HG02763 (cell line): ENCODE measurements at regions not wholly inside any gene's neighbourhood (a gene's known extent, or its start where the extent isn't known, plus 50 kb on each side); places are given as distances from the start of the nearest gene placed in this dataset.

Experiments used
- ATAC-seq: cut with Tn5 transposase; IDR thresholded peaks from one replicate; pipeline ENCODE4 v1.9.1; 2021; ENCODE audit warnings: mild to moderate bottlenecking, moderate library complexity; ENCODE audit not compliant: unreplicated experiment

- ATAC-seq, result no peak
These were observed 152.0 kb upstream of the HMCN1 start for GRCh38 chr1:185581961-185582725.

DNA sequence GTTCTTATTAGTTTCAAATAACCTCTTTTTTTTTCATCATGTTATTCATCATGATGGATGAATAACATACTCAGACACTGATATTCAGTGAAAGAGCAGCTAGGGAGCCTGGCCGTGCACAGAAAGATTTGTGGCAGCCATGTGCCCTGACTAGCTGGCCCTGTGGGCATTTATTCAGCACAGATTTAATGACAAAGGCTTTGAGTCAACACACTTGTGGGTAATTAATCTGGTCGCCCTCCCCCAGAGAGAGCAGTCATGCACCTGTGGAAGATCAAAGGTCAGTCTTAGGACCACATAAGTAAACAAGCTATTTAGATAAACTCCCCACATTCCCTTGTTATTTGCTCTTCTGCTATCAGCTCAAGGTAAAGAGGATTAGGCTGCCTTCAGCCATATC, 153.2 kb upstream of the HMCN1 start:
- no peak for ATAC-seq

DNA sequence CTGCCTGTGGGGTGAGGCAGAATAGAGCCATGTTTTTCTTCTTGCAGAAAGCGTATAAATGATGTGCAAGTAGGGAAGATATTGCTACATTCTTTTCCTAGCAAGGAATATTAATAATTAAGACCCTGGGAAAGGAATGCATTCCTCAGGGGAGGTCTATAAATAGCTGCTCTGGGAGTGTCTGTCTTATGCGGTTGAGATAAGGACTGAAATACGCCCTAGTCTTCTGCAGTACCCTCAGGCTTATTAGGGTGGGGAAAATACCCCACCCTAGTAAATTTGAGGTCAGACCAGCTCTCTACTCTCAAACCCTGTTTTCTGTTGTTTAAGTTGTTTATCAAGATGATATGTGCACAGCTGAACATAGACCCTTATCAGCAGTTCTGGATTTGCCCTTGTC, 155.9 kb upstream of the HMCN1 start:
- ATAC-seq, result no peak

- ATAC-seq, result no peak
These were observed 159.9 kb upstream of the HMCN1 start for GRCh38 chr1:185574139-185574875.

GRCh38 chr1:185573677-185574076, 160.5 kb upstream of the HMCN1 start:
- no peak for ATAC-seq

- ATAC-seq, result no peak
These were observed 161.0 kb upstream of the HMCN1 start for GRCh38 chr1:185573162-185573561.

DNA sequence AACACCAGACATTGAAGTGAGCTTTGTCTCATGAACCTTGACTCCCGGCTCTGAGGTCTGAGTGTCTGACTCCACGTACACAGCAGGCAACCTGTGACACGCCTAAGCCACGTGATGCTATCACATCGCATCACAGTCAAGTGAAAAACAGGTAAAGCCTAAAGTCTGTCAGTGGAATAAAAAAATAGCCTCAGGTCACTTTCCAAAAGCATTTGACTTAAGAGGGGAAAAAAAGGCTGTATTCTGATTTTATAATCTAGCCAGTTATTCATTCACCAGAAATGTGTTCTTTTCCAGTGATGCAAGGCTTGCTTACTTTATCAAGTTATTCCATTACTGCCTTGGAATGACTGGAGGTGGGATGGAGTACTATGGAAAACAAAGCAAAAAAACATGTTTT, 163.2 kb upstream of the HMCN1 start:
- ATAC-seq, result no peak

- ATAC-seq, result no peak
These were observed 165.8 kb upstream of the HMCN1 start for GRCh38 chr1:185568155-185569123.

DNA sequence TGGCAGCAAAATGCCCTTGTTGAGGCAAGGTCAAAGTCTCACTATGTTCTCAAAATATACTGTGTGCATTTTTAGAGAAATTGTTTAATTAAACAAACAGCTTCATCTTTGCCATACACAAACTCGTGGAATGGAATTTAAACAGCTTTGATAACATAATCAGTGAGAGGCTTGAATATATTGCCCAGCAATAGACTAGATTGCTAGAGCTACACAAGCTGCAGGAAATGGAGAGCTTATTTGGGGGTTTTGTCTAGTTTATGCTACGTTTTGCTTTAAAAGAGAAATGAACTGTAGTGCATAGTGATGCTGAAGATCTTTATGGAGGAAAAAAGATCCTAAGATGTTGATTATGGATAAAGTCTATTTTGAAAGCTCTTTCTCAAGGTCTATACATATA, 166.8 kb upstream of the HMCN1 start:
- no peak for ATAC-seq

DNA sequence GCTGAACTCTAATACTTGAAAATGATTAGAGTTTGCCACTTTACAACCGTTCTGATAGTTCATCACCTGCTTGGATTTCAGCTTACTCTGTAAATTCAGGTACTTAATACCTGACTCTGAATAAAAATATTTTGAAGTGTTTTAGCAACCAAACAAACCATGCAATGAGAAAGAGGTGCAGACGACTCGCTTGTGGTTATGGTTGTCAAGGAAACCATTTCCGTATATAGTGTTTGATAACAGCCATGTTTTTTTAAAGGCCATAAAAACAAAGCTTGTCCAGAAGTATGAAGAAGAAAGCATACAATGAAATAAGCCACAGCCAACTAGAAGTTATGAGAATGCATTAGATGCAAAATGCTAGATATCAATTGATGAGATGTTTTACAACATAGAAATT, 167.2 kb upstream of the HMCN1 start:
- no peak for ATAC-seq

- ATAC-seq, result no peak
These were observed 168.9 kb upstream of the HMCN1 start for GRCh38 chr1:185565302-185565701.

DNA sequence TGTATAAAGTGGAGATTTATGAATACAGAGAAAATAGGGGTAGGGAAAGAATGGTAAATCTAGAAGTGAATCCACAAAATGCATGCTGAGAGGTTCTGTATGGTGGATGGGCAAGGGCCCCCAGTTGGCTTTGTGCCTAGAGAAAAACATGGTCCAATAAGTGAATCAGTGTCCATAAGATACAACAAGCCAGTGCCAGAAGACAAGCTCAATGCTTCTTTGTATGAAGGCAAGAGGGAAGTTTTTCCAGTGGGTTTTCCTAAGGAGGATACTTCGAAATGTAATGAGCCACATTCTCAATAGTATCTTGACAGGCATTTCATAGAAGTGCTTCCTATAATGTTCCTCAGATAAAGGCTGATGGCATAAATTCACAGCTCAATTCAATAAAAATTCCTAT, 169.4 kb upstream of the HMCN1 start:
- ATAC-seq, result no peak

- ATAC-seq, result no peak
These were observed 171.5 kb upstream of the HMCN1 start for GRCh38 chr1:185562461-185563359.

- ATAC-seq, result no peak
These were observed 172.6 kb upstream of the HMCN1 start for GRCh38 chr1:185561629-185562028.

DNA sequence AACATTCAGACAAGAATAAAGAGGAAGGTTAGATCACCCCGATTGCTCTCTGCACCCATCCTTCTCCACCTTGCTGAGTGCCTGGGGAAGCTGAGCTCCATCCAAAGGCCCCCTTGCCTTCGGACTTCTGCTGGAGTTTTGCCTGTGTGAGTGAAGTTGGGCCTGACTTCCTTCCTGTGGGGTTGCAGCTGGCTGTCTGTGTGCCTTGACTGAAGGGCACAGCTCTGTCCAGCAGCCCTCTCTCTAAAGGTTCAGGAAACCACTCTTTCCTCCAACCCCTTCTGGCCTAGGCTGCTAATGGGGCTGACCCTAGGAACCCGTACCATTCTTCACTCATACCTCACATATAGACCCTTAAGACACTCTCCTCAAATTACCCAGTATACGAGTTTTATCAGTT, 173.4 kb upstream of the HMCN1 start:
- no peak for ATAC-seq

- ATAC-seq, result peak; percentile 95
These were observed 174.4 kb upstream of the HMCN1 start for GRCh38 chr1:185559684-185560331.

DNA sequence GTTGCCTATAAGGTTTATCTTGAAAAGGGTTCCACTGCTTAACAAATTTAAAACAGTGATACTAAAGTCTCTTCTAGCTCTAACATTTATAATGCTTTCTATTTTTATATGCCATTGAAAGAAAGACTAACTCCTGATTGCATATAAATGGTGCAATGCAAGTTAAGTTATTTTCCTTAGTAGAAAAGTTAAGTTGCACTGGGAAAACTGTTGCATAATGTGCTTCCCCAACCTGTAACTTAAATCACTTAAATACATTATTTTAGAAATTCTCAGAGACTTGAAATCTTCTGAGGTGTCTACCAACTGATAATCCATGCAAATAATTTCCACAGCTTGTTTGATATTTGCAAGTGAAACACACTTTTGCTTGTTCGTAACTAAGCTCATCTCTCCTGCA, 175.0 kb upstream of the HMCN1 start:
- ATAC-seq, result no peak

GRCh38 chr1:185556561-185556960, 177.6 kb upstream of the HMCN1 start:
- ATAC-seq, result no peak

DNA sequence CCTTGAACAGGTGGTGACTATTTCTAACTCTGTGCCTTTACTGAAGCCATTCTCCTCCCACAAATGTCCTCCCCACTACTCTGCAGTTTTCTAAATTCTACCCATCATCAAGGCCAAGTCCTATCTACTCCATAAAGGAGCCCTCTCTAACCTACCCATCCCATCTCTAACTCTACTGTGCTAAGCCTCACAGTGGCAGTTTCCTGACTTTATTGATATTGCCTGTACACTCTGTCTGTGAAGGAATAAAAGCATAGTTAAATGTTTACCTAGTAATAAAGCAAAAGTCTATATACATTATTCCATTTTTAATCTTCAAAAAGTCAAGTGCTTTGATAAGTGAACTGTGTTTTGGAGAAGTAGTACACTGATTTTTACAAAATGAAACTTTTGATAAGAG, 178.4 kb upstream of the HMCN1 start:
- ATAC-seq, result no peak

DNA sequence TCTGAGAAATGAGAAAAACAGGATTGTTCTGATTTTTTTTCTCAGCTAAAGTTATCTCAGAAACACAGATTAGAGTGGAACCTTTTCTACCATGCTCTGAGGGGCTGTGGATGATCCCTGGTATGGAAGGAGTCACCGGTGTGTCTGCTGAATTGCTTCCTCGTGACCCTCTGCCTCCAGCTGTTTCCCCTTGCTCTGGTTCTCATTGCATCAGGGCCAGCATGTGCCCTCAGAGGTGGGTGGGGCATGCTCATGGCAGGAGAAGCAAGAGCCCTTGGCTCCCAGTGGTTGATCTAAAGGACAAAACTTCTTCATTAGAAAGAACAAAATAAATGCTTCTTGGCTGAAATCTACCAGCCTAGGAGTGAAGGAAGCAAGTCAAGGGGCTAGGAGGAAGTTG, 183.2 kb upstream of the HMCN1 start:
- ATAC-seq, result no peak
